Astrocyte (in vitro differentiated cells and primary cell): ENCODE measurements at regions not wholly inside any gene's neighbourhood (a gene's known extent, or its start where the extent isn't known, plus 50 kb on each side); places are given as distances from the start of the nearest gene placed in this dataset.

ENCODE experiments used
- DNase-seq: peaks from one replicate; pipeline ENCODE4 v3.0.0-alpha.2; 2010; ENCODE audit warnings: low read depth
- FAIRE-seq: peaks from 2 replicates; lab custom pipeline; 2011; peaks lifted over from hg19 to GRCh38; lab: Jason Lieb, UNC
- H2AFZ ChIP-seq: 2 replicates; pipeline ENCODE4 v1.6.0; 2012; ENCODE audit warnings: low read depth, low read length, inconsistent platforms
- H3K27ac ChIP-seq: 2 replicates; pipeline ENCODE4 v1.5.1; 2011; ENCODE audit warnings: low read depth, low read length, inconsistent platforms
- H3K27me3 ChIP-seq: 2 replicates; pipeline ENCODE4 v1.6.0; 2011; ENCODE audit warnings: low read length, inconsistent platforms; ENCODE audit not compliant: insufficient read depth
- H3K36me3 ChIP-seq: 2 replicates; pipeline ENCODE4 v1.5.1; 2011; ENCODE audit warnings: low read length, inconsistent platforms; ENCODE audit not compliant: insufficient read depth
- H3K4me1 ChIP-seq: 2 replicates; pipeline ENCODE4 v1.5.1; 2011; ENCODE audit warnings: low read length, inconsistent platforms; ENCODE audit not compliant: insufficient read depth
- H3K4me2 ChIP-seq: 2 replicates; pipeline ENCODE4 v1.6.0; 2012; ENCODE audit warnings: low read length, inconsistent platforms
- H3K4me3 ChIP-seq: 2 replicates; pipeline ENCODE4 v1.5.1; 2011; ENCODE audit warnings: low read depth, mild to moderate bottlenecking, low read length, inconsistent platforms; ENCODE audit not compliant: insufficient read depth
- H3K79me2 ChIP-seq: 2 replicates; pipeline ENCODE4 v1.6.0; 2012; ENCODE audit warnings: mild to moderate bottlenecking, low read length, inconsistent platforms; ENCODE audit not compliant: insufficient read depth
- H3K9ac ChIP-seq: 2 replicates; pipeline ENCODE4 v1.6.0; 2012; ENCODE audit warnings: mild to moderate bottlenecking, low read length, inconsistent platforms
- H3K9me3 ChIP-seq: 2 replicates; pipeline ENCODE4 v1.5.1; 2012; ENCODE audit warnings: low read depth, mild to moderate bottlenecking, low read length, inconsistent platforms; ENCODE audit not compliant: insufficient read depth
- H4K20me1 ChIP-seq: 2 replicates; pipeline ENCODE4 v1.6.0; 2012; ENCODE audit warnings: low read length, inconsistent platforms; ENCODE audit not compliant: insufficient read depth
- H3K27ac Mint-ChIP-seq: one replicate; pipeline ENCODE4 v1.8.0; 2021; ENCODE audit warnings: mild to moderate bottlenecking, mixed read lengths; ENCODE audit not compliant: unreplicated experiment
- H3K27me3 Mint-ChIP-seq: one replicate; pipeline ENCODE4 v1.8.0; 2021; ENCODE audit warnings: low read depth, mixed read lengths; ENCODE audit not compliant: unreplicated experiment
- H3K36me3 Mint-ChIP-seq: one replicate; pipeline ENCODE4 v1.8.0; 2021; ENCODE audit warnings: low read depth, mixed read lengths; ENCODE audit not compliant: unreplicated experiment
- H3K4me1 Mint-ChIP-seq: one replicate; pipeline ENCODE4 v1.8.0; 2021; ENCODE audit warnings: low read depth, mixed read lengths; ENCODE audit not compliant: unreplicated experiment
- H3K4me3 Mint-ChIP-seq: one replicate; pipeline ENCODE4 v1.8.0; 2021; ENCODE audit warnings: mild to moderate bottlenecking, moderate library complexity, mixed read lengths; ENCODE audit not compliant: unreplicated experiment
- H3K9me3 Mint-ChIP-seq: one replicate; pipeline ENCODE4 v1.8.0; 2021; ENCODE audit warnings: mild to moderate bottlenecking, mixed read lengths; ENCODE audit not compliant: unreplicated experiment
- CTCF ChIP-seq: IDR thresholded peaks from 2 replicates; pipeline ENCODE4 v1.5.1; 2011; ENCODE audit warnings: low read depth, mild to moderate bottlenecking, inconsistent platforms, low read length, moderate library complexity; ENCODE audit not compliant: insufficient read depth
- EZH2 ChIP-seq: IDR thresholded peaks from 2 replicates; pipeline ENCODE4 v1.6.1; 2012; ENCODE audit warnings: mild to moderate bottlenecking, low read length, inconsistent platforms; ENCODE audit not compliant: insufficient read depth

GRCh38 chr3:189490749-189491148 lies 140.4 kb upstream of the TP63 start:
- TF ChIP-seq CTCF: no peak
- no peak for TF ChIP-seq EZH2
- no peak overlapping the region for H3K4me2 ChIP-seq

GRCh38 chr3:189491831-189492230 lies 139.4 kb upstream of the TP63 start:
- Histone ChIP-seq H3K4me1 (peaks cover 5% of the 10 kb centered on the region), H3K27ac (no peak overlapping the region), H3K4me3 (no peak overlapping the region), H3K27me3 (no peaks in the 10 kb centered on the region), H4K20me1 (no peaks in the 10 kb centered on the region), H3K79me2 (no peaks in the 10 kb centered on the region), H3K36me3 (no peaks in the 10 kb centered on the region), H3K9ac (no peak overlapping the region), H3K9me3 (no peaks in the 10 kb centered on the region), H3K4me2 (no peak overlapping the region), H2AFZ (no peak overlapping the region)
- FAIRE-seq (no peak), DNase-seq (no peak)
- Mint-ChIP-seq H3K27ac (no peak overlapping the region), H3K4me3 (no peak overlapping the region), H3K9me3 (no peaks in the 10 kb centered on the region), H3K27me3 (peaks cover 4% of the 10 kb centered on the region), H3K36me3 (no peaks in the 10 kb centered on the region), H3K4me1 (peaks cover 10% of the 10 kb centered on the region)
- TF ChIP-seq EZH2 (no peak), CTCF (no peak)

More at GRCh38 chr3:189490749-189491148, 140.4 kb upstream of the TP63 start:
- Mint-ChIP-seq H3K36me3 (no peaks in the 10 kb centered on the region), H3K4me1 (peaks cover 10% of the 10 kb centered on the region), H3K27ac (no peak overlapping the region), H3K9me3 (no peaks in the 10 kb centered on the region), H3K4me3 (no peak overlapping the region), H3K27me3 (no peaks in the 10 kb centered on the region)
- H4K20me1 ChIP-seq: no peaks in the 10 kb centered on the region
- H3K36me3 ChIP-seq: no peaks in the 10 kb centered on the region
- H2AFZ ChIP-seq: no peak overlapping the region
- H3K27me3 ChIP-seq: no peaks in the 10 kb centered on the region
- no peak overlapping the region for H3K27ac ChIP-seq
- no peak overlapping the region for H3K4me3 ChIP-seq
- H3K79me2 ChIP-seq: no peaks in the 10 kb centered on the region
- FAIRE-seq (no peak), DNase-seq (no peak)
- H3K9ac ChIP-seq: no peak overlapping the region
- peaks cover 5% of the 10 kb centered on the region for H3K4me1 ChIP-seq
- no peaks in the 10 kb centered on the region for H3K9me3 ChIP-seq

- H3K27ac Mint-ChIP-seq: no peak overlapping the region
- H3K4me1 Mint-ChIP-seq: peaks cover 8% of the 10 kb centered on the region
- TF ChIP-seq CTCF: no peak
- TF ChIP-seq EZH2: no peak
- no peaks in the 10 kb centered on the region for H3K9me3 Mint-ChIP-seq
- FAIRE-seq: no peak
- DNase-seq: no peak
- H3K27me3 Mint-ChIP-seq: peaks cover 8% of the 10 kb centered on the region
- no peak overlapping the region for H2AFZ ChIP-seq
- H3K27ac ChIP-seq: no peak overlapping the region
- H3K36me3 ChIP-seq: no peaks in the 10 kb centered on the region
- no peak overlapping the region for H3K4me2 ChIP-seq
- no peaks in the 10 kb centered on the region for H3K27me3 ChIP-seq
- no peak overlapping the region for H3K4me3 Mint-ChIP-seq
- H3K9ac ChIP-seq: no peak overlapping the region
- H3K79me2 ChIP-seq: no peaks in the 10 kb centered on the region
- no peak overlapping the region for H3K4me3 ChIP-seq
- H3K36me3 Mint-ChIP-seq: no peaks in the 10 kb centered on the region
- H3K4me1 ChIP-seq: peaks cover 4% of the 10 kb centered on the region
- H4K20me1 ChIP-seq: no peaks in the 10 kb centered on the region
- H3K9me3 ChIP-seq: no peaks in the 10 kb centered on the region
Observed at GRCh38 chr3:189493271-189493670, 137.9 kb upstream of the TP63 start.
